Colonic mucosa (tissue), 4 donors: ENCODE measurements at regions not wholly inside any gene's neighbourhood (a gene's known extent, or its start where the extent isn't known, plus 50 kb on each side); places are given as distances from the start of the nearest gene placed in this dataset.

ENCODE experiments used
- DNase-seq: peaks from one replicate; pipeline ENCODE4 v3.0.0-alpha.2; 2020
- H3K27ac ChIP-seq: fragments of 200-600 bp; one replicate; pipeline ENCODE4 v1.8.0; 2021
- H3K27me3 ChIP-seq: fragments of 200-600 bp; one replicate; pipeline ENCODE4 v1.8.0; 2021
- H3K36me3 ChIP-seq: fragments of 200-600 bp; one replicate; pipeline ENCODE4 v1.8.0; 2021
- H3K4me1 ChIP-seq: fragments of 200-600 bp; one replicate; pipeline ENCODE4 v1.8.0; 2021; ENCODE audit warnings: mild to moderate bottlenecking
- H3K4me3 ChIP-seq: fragments of 200-600 bp; one replicate; pipeline ENCODE4 v1.8.0; 2021
- H3K9ac ChIP-seq, 2 donors: one replicate each; pipeline ENCODE4 v1.7.0; 2013; ENCODE audit warnings: control low read depth in 2 of 2, low read depth in 2 of 2, low read length in 2 of 2
- H3K9me3 ChIP-seq: fragments of 200-600 bp; one replicate; pipeline ENCODE4 v1.8.0; 2021
- intact Hi-C: fragments of 100-400 bp; cut with DNase I; formaldehyde crosslinking; loops from one replicate; pipeline ENCODE4 v1.14.1; 2022
- TF ChIP-seq, protein P1 (sequence below): fragments of 200-600 bp; IDR thresholded peaks from one replicate; pipeline ENCODE4 v1.8.0; 2022; ENCODE audit warnings: antibody characterized with exemption, mild to moderate bottlenecking
- donor health status: healthy.
- donor health status: DM: no; HTN: no; CAD: no.
- donor health status: DM: no; HTN: no; CAD: no.

- Histone ChIP-seq H3K4me3 (no peak overlapping the region), H3K27me3 (no peaks in the 10 kb centered on the region), H3K27ac (no peak overlapping the region), H3K4me1 (no peaks in the 10 kb centered on the region), H3K9me3 (no peaks in the 10 kb centered on the region), H3K36me3 (no peaks in the 10 kb centered on the region), H3K9ac (no peak overlapping the region)
- intact Hi-C loops: no loop called here
- DNase-seq: no peak
- TF ChIP-seq, protein P1, sequence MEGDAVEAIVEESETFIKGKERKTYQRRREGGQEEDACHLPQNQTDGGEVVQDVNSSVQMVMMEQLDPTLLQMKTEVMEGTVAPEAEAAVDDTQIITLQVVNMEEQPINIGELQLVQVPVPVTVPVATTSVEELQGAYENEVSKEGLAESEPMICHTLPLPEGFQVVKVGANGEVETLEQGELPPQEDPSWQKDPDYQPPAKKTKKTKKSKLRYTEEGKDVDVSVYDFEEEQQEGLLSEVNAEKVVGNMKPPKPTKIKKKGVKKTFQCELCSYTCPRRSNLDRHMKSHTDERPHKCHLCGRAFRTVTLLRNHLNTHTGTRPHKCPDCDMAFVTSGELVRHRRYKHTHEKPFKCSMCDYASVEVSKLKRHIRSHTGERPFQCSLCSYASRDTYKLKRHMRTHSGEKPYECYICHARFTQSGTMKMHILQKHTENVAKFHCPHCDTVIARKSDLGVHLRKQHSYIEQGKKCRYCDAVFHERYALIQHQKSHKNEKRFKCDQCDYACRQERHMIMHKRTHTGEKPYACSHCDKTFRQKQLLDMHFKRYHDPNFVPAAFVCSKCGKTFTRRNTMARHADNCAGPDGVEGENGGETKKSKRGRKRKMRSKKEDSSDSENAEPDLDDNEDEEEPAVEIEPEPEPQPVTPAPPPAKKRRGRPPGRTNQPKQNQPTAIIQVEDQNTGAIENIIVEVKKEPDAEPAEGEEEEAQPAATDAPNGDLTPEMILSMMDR: no peak
These were observed 582.5 kb downstream of the ELAVL2 start for GRCh38 chr9:23243523-23243922.

DNA sequence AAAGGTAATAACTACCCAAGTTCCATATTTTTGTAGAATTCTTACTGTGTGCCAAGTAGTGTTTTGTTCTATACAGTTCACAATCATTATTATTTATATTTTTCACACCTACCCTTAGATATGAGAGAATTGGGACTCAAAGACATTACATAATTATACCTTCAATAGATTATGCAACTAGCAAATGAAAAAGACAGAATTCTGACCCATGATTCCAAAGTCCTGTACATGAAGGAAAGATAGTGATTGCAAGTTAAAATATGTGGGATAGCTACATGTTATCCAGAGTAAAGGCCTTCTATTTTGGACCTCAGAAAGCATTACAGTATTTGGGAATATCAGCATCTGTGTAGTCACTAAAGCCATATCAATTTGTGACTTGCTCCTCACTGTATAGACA is 581.0 kb downstream of the ELAVL2 start:
- Histone ChIP-seq H3K36me3 (no peaks in the 10 kb centered on the region), H3K9ac (no peak overlapping the region), H3K9me3 (no peaks in the 10 kb centered on the region), H3K27me3 (no peaks in the 10 kb centered on the region), H3K4me1 (no peaks in the 10 kb centered on the region), H3K27ac (no peak overlapping the region), H3K4me3 (no peak overlapping the region)
- TF ChIP-seq, protein P1: no peak
- no peak for DNase-seq
- intact Hi-C loops: no loop called here

DNA sequence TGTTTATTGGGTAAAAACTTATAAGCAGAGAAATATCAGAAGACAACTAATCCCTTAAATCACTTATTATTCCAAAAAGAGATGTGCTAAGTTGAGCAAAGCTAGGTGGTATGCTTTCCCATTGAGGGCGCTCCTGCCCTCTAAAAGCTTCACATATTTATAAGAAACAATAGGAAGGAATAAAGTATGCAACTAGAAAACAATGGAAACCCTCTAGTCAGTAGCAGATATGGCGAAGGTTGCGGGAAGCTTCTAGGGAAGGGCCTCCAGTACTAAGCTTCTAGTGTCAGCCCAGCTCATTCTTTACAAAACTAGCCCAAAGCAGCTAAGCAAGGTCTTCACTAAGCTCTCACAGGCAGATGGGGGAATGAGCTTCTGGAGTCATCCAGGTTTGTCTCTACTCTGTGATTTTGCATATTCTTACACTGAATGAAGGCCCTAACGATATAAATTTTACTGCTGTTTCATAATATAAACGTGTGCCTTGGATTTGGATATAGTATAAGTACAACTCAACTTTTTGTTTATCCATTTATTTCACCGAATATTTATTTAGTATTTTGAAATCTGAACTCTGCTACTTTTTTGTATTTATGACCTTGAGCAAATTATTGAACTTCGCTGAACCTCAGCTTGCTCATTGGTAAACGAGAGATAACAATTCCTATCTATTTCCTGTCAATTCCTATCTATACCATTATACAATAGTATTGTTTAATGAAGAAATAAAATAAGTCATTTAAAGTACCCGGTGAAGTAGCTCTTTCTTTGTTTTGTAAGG is 571.4 kb downstream of the ELAVL2 start:
- TF ChIP-seq, protein P1: no peak
- Histone ChIP-seq H3K4me1 (no peaks in the 10 kb centered on the region), H3K27me3 (no peaks in the 10 kb centered on the region), H3K27ac (no peak overlapping the region), H3K4me3 (no peak overlapping the region), H3K9ac (no peak overlapping the region), H3K36me3 (no peaks in the 10 kb centered on the region), H3K9me3 (no peaks in the 10 kb centered on the region)
- intact Hi-C loops: no loop called here
- DNase-seq: no peak

DNA sequence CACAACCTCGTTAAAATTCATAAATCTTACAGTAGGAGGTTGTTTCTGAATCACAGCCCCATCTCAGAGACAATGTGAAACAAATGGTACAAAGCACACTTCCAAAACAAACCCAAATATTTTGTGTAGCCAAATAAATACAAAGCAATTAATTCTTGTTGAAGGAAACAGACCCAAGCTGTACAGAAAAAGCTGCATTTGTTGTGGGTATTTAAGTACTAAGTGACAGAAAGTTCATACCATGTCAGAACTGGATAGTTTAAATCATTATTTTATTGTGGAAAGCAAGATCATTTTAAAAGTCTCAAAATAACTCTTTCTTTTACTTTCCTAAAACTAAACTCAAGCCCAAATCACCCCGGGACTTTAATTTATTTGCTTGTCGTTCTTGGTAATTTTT is 570.7 kb downstream of the ELAVL2 start:
- Histone ChIP-seq H3K9ac (no peak overlapping the region), H3K36me3 (no peaks in the 10 kb centered on the region), H3K27me3 (no peaks in the 10 kb centered on the region), H3K9me3 (no peaks in the 10 kb centered on the region), H3K27ac (no peak overlapping the region), H3K4me3 (no peak overlapping the region), H3K4me1 (no peaks in the 10 kb centered on the region)
- intact Hi-C loops: no loop called here
- TF ChIP-seq, protein P1: no peak
- DNase-seq: no peak

DNA sequence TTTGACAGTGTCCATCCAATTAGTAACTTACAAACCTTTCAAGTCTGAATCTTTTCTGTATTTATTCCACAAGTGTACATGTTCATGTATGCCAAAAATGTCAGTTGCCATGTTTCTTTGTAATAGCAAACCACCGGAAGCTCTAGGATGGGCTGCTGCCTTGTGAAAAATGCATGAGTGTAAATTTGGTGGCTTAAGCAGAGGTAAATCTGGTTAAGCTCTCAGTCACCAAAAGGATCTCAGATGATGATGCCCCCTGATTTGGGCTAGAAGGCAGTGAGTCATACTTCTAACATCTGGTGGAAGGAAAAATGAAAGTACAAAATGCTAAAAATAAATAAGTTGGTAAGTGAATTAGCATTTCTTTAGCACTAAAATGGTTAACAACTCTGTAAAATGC is 567.5 kb downstream of the ELAVL2 start:
- TF ChIP-seq, protein P1: no peak
- no peak overlapping the region for H3K4me3 ChIP-seq
- no peaks in the 10 kb centered on the region for H3K4me1 ChIP-seq
- DNase-seq: no peak
- no peaks in the 10 kb centered on the region for H3K36me3 ChIP-seq
- no peak overlapping the region for H3K9ac ChIP-seq
- intact Hi-C loops: no loop called here
- no peak overlapping the region for H3K27ac ChIP-seq
- no peaks in the 10 kb centered on the region for H3K27me3 ChIP-seq
- H3K9me3 ChIP-seq: no peaks in the 10 kb centered on the region
